HEK293 (cell line): ENCODE measurements at regions not wholly inside any gene's neighbourhood (a gene's known extent, or its start where the extent isn't known, plus 50 kb on each side); places are given as distances from the start of the nearest gene placed in this dataset.

Experiments
- EGR2 ChIP-seq: fragments of 450-650 bp; formaldehyde crosslinking; IDR thresholded peaks from 2 replicates; pipeline ENCODE4 v1.5.1; 2016; ENCODE audit warnings: low read depth, missing biosample characterization, missing genetic modification characterization
- OVOL3 ChIP-seq: fragments of 450-650 bp; formaldehyde crosslinking; IDR thresholded peaks from 2 replicates; pipeline ENCODE4 v1.5.1; 2016; ENCODE audit warnings: missing biosample characterization, missing genetic modification characterization
- RBAK ChIP-seq: fragments of 450-650 bp; formaldehyde crosslinking; IDR thresholded peaks from 2 replicates; pipeline ENCODE4 v1.5.1; 2016; ENCODE audit warnings: missing biosample characterization, missing genetic modification characterization
- TRIM28 ChIP-seq: IDR thresholded peaks from 2 replicates; pipeline ENCODE4 v1.6.1; 2011; ENCODE audit warnings: low read length, control low read depth, borderline replicate concordance
- WT1 ChIP-seq: fragments of 450-650 bp; formaldehyde crosslinking; IDR thresholded peaks from 2 replicates; pipeline ENCODE4 v1.5.1; 2016; ENCODE audit warnings: missing biosample characterization, missing genetic modification characterization
- YY1 ChIP-seq: fragments of 450-650 bp; formaldehyde crosslinking; IDR thresholded peaks from 2 replicates; pipeline ENCODE4 v1.5.1; 2018; ENCODE audit warnings: missing biosample characterization, missing genetic modification characterization
- ZBTB17 ChIP-seq: fragments of 450-650 bp; formaldehyde crosslinking; IDR thresholded peaks from 2 replicates; pipeline ENCODE4 v1.5.1; 2016; ENCODE audit warnings: missing biosample characterization, missing genetic modification characterization
- ZBTB21 ChIP-seq: fragments of 450-650 bp; formaldehyde crosslinking; IDR thresholded peaks from 2 replicates; pipeline ENCODE4 v1.5.1; 2017; ENCODE audit warnings: missing biosample characterization, missing genetic modification characterization
- ZEB2 ChIP-seq: fragments of 450-650 bp; formaldehyde crosslinking; IDR thresholded peaks from 2 replicates; pipeline ENCODE4 v1.5.1; 2016; ENCODE audit warnings: missing biosample characterization, missing genetic modification characterization
- ZFHX2 ChIP-seq: fragments of 450-650 bp; formaldehyde crosslinking; conservative IDR thresholded peaks from 2 replicates; pipeline ENCODE4 v1.5.1; 2016; ENCODE audit warnings: missing biosample characterization, missing genetic modification characterization
- ZFP37 ChIP-seq: fragments of 450-650 bp; formaldehyde crosslinking; IDR thresholded peaks from 2 replicates; pipeline ENCODE4 v1.5.1; 2016; ENCODE audit warnings: missing biosample characterization, missing genetic modification characterization
- ZIC2 ChIP-seq: fragments of 450-650 bp; formaldehyde crosslinking; IDR thresholded peaks from 2 replicates; pipeline ENCODE4 v1.5.1; 2016; ENCODE audit warnings: missing biosample characterization, missing genetic modification characterization
- ZNF157 ChIP-seq: fragments of 450-650 bp; formaldehyde crosslinking; IDR thresholded peaks from 2 replicates; pipeline ENCODE4 v1.5.1; 2016; ENCODE audit warnings: missing biosample characterization, missing genetic modification characterization
- ZNF2 ChIP-seq: fragments of 450-650 bp; formaldehyde crosslinking; IDR thresholded peaks from 2 replicates; pipeline ENCODE4 v1.5.1; 2016; ENCODE audit warnings: missing biosample characterization, missing genetic modification characterization
- ZNF211 ChIP-seq: fragments of 450-650 bp; formaldehyde crosslinking; IDR thresholded peaks from 2 replicates; pipeline ENCODE4 v1.5.1; 2016; ENCODE audit warnings: low read depth, missing biosample characterization, missing genetic modification characterization
- ZNF324 ChIP-seq: fragments of 450-650 bp; formaldehyde crosslinking; IDR thresholded peaks from 2 replicates; pipeline ENCODE4 v1.5.1; 2016; ENCODE audit warnings: missing biosample characterization, missing genetic modification characterization
- ZNF366 ChIP-seq: fragments of 450-650 bp; formaldehyde crosslinking; conservative IDR thresholded peaks from 2 replicates; pipeline ENCODE4 v1.5.1; 2016; ENCODE audit warnings: missing biosample characterization, missing genetic modification characterization
- ZNF394 ChIP-seq: fragments of 450-650 bp; formaldehyde crosslinking; IDR thresholded peaks from 2 replicates; pipeline ENCODE4 v1.5.1; 2016; ENCODE audit warnings: missing biosample characterization, missing genetic modification characterization, mild to moderate bottlenecking, moderate library complexity, borderline replicate concordance
- ZNF426 ChIP-seq: fragments of 450-650 bp; formaldehyde crosslinking; IDR thresholded peaks from 2 replicates; pipeline ENCODE4 v1.5.1; 2017; ENCODE audit warnings: missing biosample characterization, missing genetic modification characterization, mild to moderate bottlenecking, inconsistent platforms, moderate library complexity
- ZNF529 ChIP-seq: fragments of 450-650 bp; formaldehyde crosslinking; IDR thresholded peaks from 2 replicates; pipeline ENCODE4 v1.5.1; 2017; ENCODE audit warnings: missing genetic modification characterization, missing biosample characterization; ENCODE audit not compliant: insufficient replicate concordance
- ZNF768 ChIP-seq: fragments of 450-650 bp; formaldehyde crosslinking; IDR thresholded peaks from 2 replicates; pipeline ENCODE4 v1.5.1; 2018; ENCODE audit warnings: missing biosample characterization, mild to moderate bottlenecking, missing genetic modification characterization
- ZXDB ChIP-seq: fragments of 450-650 bp; formaldehyde crosslinking; IDR thresholded peaks from 2 replicates; pipeline ENCODE4 v1.5.1; 2016; ENCODE audit warnings: missing biosample characterization, missing genetic modification characterization
- TF ChIP-seq, protein P1 (sequence below): fragments of 450-650 bp; formaldehyde crosslinking; IDR thresholded peaks from 2 replicates; pipeline ENCODE4 v1.5.1; 2017; ENCODE audit warnings: missing biosample characterization, missing genetic modification characterization
- TF ChIP-seq, protein P2 (sequence below): fragments of 450-650 bp; formaldehyde crosslinking; IDR thresholded peaks from 2 replicates; pipeline ENCODE4 v1.5.1; 2016; ENCODE audit warnings: missing biosample characterization, missing genetic modification characterization
- TF ChIP-seq, protein P3 (sequence below): fragments of 450-650 bp; formaldehyde crosslinking; IDR thresholded peaks from 2 replicates; pipeline ENCODE4 v1.5.1; 2016; ENCODE audit warnings: missing biosample characterization, missing genetic modification characterization
- TF ChIP-seq, protein P4 (sequence below): fragments of 450-650 bp; formaldehyde crosslinking; IDR thresholded peaks from 2 replicates; pipeline ENCODE4 v1.5.1; 2016; ENCODE audit warnings: missing biosample characterization, missing genetic modification characterization
- TF ChIP-seq, protein P5 (sequence below): fragments of 450-650 bp; formaldehyde crosslinking; IDR thresholded peaks from 2 replicates; pipeline ENCODE4 v1.5.1; 2016; ENCODE audit warnings: missing biosample characterization, missing genetic modification characterization
- TF ChIP-seq, protein P6 (sequence below): fragments of 450-650 bp; formaldehyde crosslinking; IDR thresholded peaks from 2 replicates; pipeline ENCODE4 v1.5.1; 2017; ENCODE audit warnings: missing biosample characterization, missing genetic modification characterization

DNA sequence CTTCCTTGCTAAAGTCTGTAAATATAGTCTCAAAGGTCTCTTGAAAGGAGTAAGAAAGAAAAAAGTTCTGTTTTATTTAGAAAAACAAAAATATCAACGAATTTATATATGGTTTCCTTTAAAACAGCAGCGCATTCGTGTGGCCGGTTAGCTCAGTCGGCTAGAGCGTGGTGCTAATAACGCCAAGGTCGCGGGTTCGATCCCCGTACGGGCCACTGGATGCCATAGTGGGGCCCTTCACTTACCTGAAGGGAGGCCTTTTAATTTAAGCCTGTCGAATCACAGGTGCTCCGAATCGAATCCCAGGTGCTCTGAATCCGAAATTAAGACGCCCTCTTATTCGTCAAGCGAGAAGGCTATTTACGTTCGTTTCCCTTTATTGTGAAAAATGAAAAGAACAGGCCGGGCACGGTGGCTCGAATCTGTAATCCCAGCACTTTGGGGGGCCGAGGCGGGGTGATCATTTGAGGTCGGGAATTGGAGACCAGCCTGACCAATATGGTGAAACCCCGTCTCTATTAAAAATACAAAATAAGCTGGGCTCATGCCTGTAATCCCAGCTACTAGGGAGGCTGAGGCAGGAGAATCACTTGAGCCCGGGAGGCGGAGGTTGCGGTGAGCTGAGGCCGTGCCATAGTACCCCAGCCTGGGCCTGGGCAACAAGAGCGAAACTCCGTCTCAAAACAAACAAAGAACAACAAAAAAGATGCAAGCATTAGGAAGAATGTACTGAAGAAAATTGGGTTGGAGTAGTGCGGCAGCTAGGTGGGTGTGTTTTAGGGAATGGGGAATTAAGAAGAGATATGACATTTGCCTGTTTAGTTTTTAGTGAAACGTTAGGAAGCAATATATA lies 195.8 kb upstream of the ZNF184 start (continued):
- TF ChIP-seq ZNF157 (tag by site-specific recombination): no peak
- TF ChIP-seq OVOL3 (tag by site-specific recombination): no peak
- TF ChIP-seq, protein P1, sequence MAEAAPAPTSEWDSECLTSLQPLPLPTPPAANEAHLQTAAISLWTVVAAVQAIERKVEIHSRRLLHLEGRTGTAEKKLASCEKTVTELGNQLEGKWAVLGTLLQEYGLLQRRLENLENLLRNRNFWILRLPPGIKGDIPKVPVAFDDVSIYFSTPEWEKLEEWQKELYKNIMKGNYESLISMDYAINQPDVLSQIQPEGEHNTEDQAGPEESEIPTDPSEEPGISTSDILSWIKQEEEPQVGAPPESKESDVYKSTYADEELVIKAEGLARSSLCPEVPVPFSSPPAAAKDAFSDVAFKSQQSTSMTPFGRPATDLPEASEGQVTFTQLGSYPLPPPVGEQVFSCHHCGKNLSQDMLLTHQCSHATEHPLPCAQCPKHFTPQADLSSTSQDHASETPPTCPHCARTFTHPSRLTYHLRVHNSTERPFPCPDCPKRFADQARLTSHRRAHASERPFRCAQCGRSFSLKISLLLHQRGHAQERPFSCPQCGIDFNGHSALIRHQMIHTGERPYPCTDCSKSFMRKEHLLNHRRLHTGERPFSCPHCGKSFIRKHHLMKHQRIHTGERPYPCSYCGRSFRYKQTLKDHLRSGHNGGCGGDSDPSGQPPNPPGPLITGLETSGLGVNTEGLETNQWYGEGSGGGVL: no peak
- TF ChIP-seq ZNF426 (tag by site-specific recombination): no peak
- peak; percentile 98 for TF ChIP-seq ZEB2 (tag by site-specific recombination)
- no peak for TF ChIP-seq RBAK (tag by site-specific recombination)
- TF ChIP-seq, protein P2, sequence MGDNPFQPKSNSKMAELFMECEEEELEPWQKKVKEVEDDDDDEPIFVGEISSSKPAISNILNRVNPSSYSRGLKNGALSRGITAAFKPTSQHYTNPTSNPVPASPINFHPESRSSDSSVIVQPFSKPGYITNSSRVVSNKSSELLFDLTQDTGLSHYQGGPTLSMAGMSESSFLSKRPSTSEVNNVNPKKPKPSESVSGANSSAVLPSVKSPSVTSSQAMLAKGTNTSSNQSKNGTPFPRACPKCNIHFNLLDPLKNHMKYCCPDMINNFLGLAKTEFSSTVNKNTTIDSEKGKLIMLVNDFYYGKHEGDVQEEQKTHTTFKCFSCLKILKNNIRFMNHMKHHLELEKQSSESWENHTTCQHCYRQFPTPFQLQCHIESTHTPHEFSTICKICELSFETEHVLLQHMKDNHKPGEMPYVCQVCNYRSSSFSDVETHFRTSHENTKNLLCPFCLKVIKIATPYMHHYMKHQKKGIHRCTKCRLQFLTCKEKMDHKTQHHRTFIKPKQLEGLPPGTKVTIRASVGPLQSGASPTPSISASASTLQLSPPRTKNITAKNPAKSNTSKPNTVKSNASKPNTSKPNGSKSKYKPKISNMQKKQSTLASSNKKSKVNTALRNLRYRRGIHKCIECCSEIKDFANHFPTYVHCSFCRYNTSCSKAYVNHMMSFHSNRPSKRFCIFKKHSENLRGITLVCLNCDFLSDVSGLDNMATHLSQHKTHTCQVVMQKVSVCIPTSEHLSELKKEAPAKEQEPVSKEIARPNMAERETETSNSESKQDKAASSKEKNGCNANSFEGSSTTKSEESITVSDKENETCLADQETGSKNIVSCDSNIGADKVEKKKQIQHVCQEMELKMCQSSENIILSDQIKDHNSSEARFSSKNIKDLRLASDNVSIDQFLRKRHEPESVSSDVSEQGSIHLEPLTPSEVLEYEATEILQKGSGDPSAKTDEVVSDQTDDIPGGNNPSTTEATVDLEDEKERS (tag by site-specific recombination): no peak
- TF ChIP-seq ZFHX2 (tag by site-specific recombination): no peak
- TF ChIP-seq ZXDB (tag by site-specific recombination): peak; percentile 66
- peak; percentile 88 for TF ChIP-seq ZNF394
- no peak for TF ChIP-seq ZNF529 (tag by site-specific recombination)
- TF ChIP-seq, protein P3, sequence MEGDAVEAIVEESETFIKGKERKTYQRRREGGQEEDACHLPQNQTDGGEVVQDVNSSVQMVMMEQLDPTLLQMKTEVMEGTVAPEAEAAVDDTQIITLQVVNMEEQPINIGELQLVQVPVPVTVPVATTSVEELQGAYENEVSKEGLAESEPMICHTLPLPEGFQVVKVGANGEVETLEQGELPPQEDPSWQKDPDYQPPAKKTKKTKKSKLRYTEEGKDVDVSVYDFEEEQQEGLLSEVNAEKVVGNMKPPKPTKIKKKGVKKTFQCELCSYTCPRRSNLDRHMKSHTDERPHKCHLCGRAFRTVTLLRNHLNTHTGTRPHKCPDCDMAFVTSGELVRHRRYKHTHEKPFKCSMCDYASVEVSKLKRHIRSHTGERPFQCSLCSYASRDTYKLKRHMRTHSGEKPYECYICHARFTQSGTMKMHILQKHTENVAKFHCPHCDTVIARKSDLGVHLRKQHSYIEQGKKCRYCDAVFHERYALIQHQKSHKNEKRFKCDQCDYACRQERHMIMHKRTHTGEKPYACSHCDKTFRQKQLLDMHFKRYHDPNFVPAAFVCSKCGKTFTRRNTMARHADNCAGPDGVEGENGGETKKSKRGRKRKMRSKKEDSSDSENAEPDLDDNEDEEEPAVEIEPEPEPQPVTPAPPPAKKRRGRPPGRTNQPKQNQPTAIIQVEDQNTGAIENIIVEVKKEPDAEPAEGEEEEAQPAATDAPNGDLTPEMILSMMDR (tag by site-specific recombination): no peak
- TF ChIP-seq ZNF324 (tag by site-specific recombination): peak; percentile 52; the same call in 1 of the 2 replicates
- no peak for TF ChIP-seq TRIM28
- TF ChIP-seq, protein P4, sequence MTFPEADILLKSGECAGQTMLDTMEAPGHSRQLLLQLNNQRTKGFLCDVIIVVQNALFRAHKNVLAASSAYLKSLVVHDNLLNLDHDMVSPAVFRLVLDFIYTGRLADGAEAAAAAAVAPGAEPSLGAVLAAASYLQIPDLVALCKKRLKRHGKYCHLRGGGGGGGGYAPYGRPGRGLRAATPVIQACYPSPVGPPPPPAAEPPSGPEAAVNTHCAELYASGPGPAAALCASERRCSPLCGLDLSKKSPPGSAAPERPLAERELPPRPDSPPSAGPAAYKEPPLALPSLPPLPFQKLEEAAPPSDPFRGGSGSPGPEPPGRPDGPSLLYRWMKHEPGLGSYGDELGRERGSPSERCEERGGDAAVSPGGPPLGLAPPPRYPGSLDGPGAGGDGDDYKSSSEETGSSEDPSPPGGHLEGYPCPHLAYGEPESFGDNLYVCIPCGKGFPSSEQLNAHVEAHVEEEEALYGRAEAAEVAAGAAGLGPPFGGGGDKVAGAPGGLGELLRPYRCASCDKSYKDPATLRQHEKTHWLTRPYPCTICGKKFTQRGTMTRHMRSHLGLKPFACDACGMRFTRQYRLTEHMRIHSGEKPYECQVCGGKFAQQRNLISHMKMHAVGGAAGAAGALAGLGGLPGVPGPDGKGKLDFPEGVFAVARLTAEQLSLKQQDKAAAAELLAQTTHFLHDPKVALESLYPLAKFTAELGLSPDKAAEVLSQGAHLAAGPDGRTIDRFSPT (tag by site-specific recombination): 0 out of 2 replicates have a peak, but pooled peaks have one; percentile 37
- 0 out of 2 replicates have a peak, but pooled peaks have one; percentile 57 for TF ChIP-seq ZFP37 (tag by site-specific recombination)
- no peak for TF ChIP-seq ZNF211 (tag by site-specific recombination)
- 0 out of 2 replicates have a peak, but pooled peaks have one; percentile 11 for TF ChIP-seq ZIC2
- peak; percentile 92 for TF ChIP-seq ZBTB17 (tag by site-specific recombination)
- 0 out of 2 replicates have a peak, but pooled peaks have one; percentile 22 for TF ChIP-seq ZBTB21 (tag by site-specific recombination)
- no peak for TF ChIP-seq WT1 (tag by site-specific recombination)
- no peak for TF ChIP-seq ZNF768
- TF ChIP-seq, protein P5, sequence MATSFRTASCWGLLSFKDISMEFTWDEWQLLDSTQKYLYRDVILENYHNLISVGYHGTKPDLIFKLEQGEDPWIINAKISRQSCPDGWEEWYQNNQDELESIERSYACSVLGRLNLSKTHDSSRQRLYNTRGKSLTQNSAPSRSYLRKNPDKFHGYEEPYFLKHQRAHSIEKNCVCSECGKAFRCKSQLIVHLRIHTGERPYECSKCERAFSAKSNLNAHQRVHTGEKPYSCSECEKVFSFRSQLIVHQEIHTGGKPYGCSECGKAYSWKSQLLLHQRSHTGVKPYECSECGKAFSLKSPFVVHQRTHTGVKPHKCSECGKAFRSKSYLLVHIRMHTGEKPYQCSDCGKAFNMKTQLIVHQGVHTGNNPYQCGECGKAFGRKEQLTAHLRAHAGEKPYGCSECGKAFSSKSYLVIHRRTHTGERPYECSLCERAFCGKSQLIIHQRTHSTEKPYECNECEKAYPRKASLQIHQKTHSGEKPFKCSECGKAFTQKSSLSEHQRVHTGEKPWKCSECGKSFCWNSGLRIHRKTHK (tag by site-specific recombination): no peak
- no peak; the same call in 1 of the 2 replicates for TF ChIP-seq ZNF2 (tag by site-specific recombination)
- TF ChIP-seq, protein P6, sequence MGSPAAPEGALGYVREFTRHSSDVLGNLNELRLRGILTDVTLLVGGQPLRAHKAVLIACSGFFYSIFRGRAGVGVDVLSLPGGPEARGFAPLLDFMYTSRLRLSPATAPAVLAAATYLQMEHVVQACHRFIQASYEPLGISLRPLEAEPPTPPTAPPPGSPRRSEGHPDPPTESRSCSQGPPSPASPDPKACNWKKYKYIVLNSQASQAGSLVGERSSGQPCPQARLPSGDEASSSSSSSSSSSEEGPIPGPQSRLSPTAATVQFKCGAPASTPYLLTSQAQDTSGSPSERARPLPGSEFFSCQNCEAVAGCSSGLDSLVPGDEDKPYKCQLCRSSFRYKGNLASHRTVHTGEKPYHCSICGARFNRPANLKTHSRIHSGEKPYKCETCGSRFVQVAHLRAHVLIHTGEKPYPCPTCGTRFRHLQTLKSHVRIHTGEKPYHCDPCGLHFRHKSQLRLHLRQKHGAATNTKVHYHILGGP (tag by site-specific recombination): no peak
- peak; percentile 86 for TF ChIP-seq ZNF366 (tag by site-specific recombination)
- TF ChIP-seq YY1 (tag by site-specific recombination): peak; percentile 65
- no peak for TF ChIP-seq EGR2 (tag by site-specific recombination)
